Spleen (tissue), 11 donors: ENCODE measurements at regions not wholly inside any gene's neighbourhood (a gene's known extent, or its start where the extent isn't known, plus 50 kb on each side); places are given as distances from the start of the nearest gene placed in this dataset.
"Not testable (repeated sequence)": the region's sequence is repeated elsewhere in the genome, so short reads cannot be mapped to it uniquely, and the experiment has no call there.

Experiments
- DNase-seq: peaks from one replicate; pipeline ENCODE4 v3.0.0-alpha.2; 2020
- H3K27ac ChIP-seq, 8 donors: fragments of 200-600 bp; sonication (generic) in 7 of 8; 1 replicate in 4 of 8; 2 replicates in 4 of 8; pipeline versions ENCODE4 v1.5.0 to v1.8.0; 2016 to 2021; ENCODE audit warnings: inconsistent platforms in 4 of 8, mild to moderate bottlenecking in 4 of 8, moderate library complexity in 1 of 8
- H3K27me3 ChIP-seq, 7 donors: fragments of 200-600 bp; sonication (generic) in 6 of 7; replicated peaks in 1 of 7; 1 replicate in 4 of 7; 2 replicates in 3 of 7; pipeline versions ENCODE4 v1.5.0 to v1.8.0; 2016 to 2021; ENCODE audit warnings: inconsistent platforms in 3 of 7, mild to moderate bottlenecking in 1 of 7
- H3K36me3 ChIP-seq, 6 donors: fragments of 200-600 bp; sonication (generic) in 5 of 6; 1 replicate in 4 of 6; 2 replicates in 2 of 6; pipeline versions ENCODE4 v1.5.0 to v1.8.0; 2016 to 2021; ENCODE audit warnings: inconsistent platforms in 2 of 6
- H3K4me1 ChIP-seq, 6 donors: fragments of 200-600 bp; sonication (generic) in 5 of 6; 1 replicate in 3 of 6; 2 replicates in 3 of 6; pipeline versions ENCODE4 v1.5.0 to v1.8.0; 2016 to 2021; ENCODE audit warnings: inconsistent platforms in 3 of 6
- H3K4me3 ChIP-seq, 8 donors: fragments of 200-600 bp; sonication (generic) in 7 of 8; 1 replicate in 4 of 8; 2 replicates in 4 of 8; pipeline versions ENCODE4 v1.5.0 to v1.8.0; 2016 to 2021; ENCODE audit warnings: inconsistent platforms in 4 of 8, mild to moderate bottlenecking in 4 of 8, moderate library complexity in 2 of 8
- H3K9me3 ChIP-seq, 8 donors: fragments of 200-600 bp; sonication (generic) in 7 of 8; 1 replicate in 4 of 8; 2 replicates in 4 of 8; pipeline versions ENCODE4 v1.5.0 to v1.8.0; 2016 to 2021; ENCODE audit warnings: inconsistent platforms in 4 of 8
- CTCF ChIP-seq, 11 experiments: fragments of 200-600 bp in 7 of 11; fragments of 450-650 bp in 4 of 11; sonication (generic) in 4 of 11; IDR thresholded peaks in 8 of 11; conservative IDR thresholded peaks in 3 of 11; 1 replicate in 7 of 11; 2 replicates in 4 of 11; pipeline versions ENCODE4 v1.4.0 to v1.8.0; 2016 to 2021; ENCODE audit warnings: antibody characterized with exemption in 11 of 11, inconsistent platforms in 4 of 11, mild to moderate bottlenecking in 1 of 11
- POLR2A ChIP-seq, 3 donors: fragments of 450-650 bp; IDR thresholded peaks; one replicate each; pipeline ENCODE4 v1.5.1; 2017; ENCODE audit warnings: antibody characterized with exemption in 3 of 3, mild to moderate bottlenecking in 1 of 3
- POLR2AphosphoS5 ChIP-seq, 3 donors: sonication (generic); formaldehyde crosslinking; IDR thresholded peaks; one replicate each; pipeline ENCODE4 v1.5.1; 2017; ENCODE audit warnings: antibody characterized with exemption in 3 of 3
- WGBS, 5 donors: extraction: QIAGEN DNeasy Blood & Tissue Kit in 3 of 5; methylation state at CpG; one replicate each; pipeline versions ENCODE4 v1.1.5 to v1.1.7; 2013 to 2018; 5-methylcytosine and 5-hydroxymethylcytosine counted together
- intact Hi-C: fragments of 100-400 bp; cut with DNase I; formaldehyde crosslinking; loops from one replicate; pipeline ENCODE4 v1.15.0; 2023; ENCODE audit warnings: low total_unique reads
- donor health status: healthy with polysubstance abuse.
- donor health status: DM: no; HTN: no; CAD: no; lungs with moderate emphysema.
- donor health status: DM: no; HTN: no; CAD: no.
- donor health status: Bipolar disorder and iron deficiency.
- donor health status: healthy.
- donor health status: DM: no; HTN: no; CAD: no.
- donor health status: DM: yes; HTN: yes; CAD: no.

GRCh38 chr16:86258713-86259112 lies 251.6 kb upstream of the FOXF1 start:
- H3K27ac ChIP-seq, result no peak overlapping the region

GRCh38 chr16:86259499-86259898 lies 250.8 kb upstream of the FOXF1 start:
- 31 to 50% (median 47%) methylated on average over 4 of the region's 4 CpGs for WGBS, 5 donors
- H3K27ac ChIP-seq, result no peak overlapping the region
- intact Hi-C loops, result no loop called here
- no peaks in the 10 kb centered on the region for H3K36me3 ChIP-seq
- DNase-seq, result no peak
- TF ChIP-seq CTCF (IDR thresholded peaks at IDR 0.05 in 8 of 11, conservative IDR thresholded peaks at IDR 0.05 in 3 of 11), result no peak
- no peak for TF ChIP-seq POLR2AphosphoS5 (IDR thresholded peaks at IDR 0.05)
- no peak for TF ChIP-seq POLR2A (IDR thresholded peaks at IDR 0.05)
- peaks cover 0 to 26% (median 19%) of the 10 kb centered on the region in 8 donors for H3K9me3 ChIP-seq
- no peaks in the 10 kb centered on the region for H3K4me1 ChIP-seq
- H3K27me3 ChIP-seq, result peaks cover 0 to 54% (median 0%) of the 10 kb centered on the region in 7 donors
- no peak overlapping the region for H3K4me3 ChIP-seq

More at GRCh38 chr16:86258713-86259112, 251.6 kb upstream of the FOXF1 start:
- intact Hi-C loops, result no loop called here
- H3K27me3 ChIP-seq, result peaks cover 0 to 54% (median 0%) of the 10 kb centered on the region in 7 donors
- no peak for DNase-seq
- 60 to 70% (median 62%) methylated on average over 3 of the region's 3 CpGs for WGBS, 5 donors
- H3K36me3 ChIP-seq, result no peaks in the 10 kb centered on the region
- H3K4me1 ChIP-seq, result no peaks in the 10 kb centered on the region
- H3K9me3 ChIP-seq, result peaks cover 0 to 26% (median 19%) of the 10 kb centered on the region in 8 donors
- H3K4me3 ChIP-seq, result no peak overlapping the region
- no peak for TF ChIP-seq CTCF (IDR thresholded peaks at IDR 0.05 in 8 of 11, conservative IDR thresholded peaks at IDR 0.05 in 3 of 11)
- TF ChIP-seq POLR2A (IDR thresholded peaks at IDR 0.05), result no peak
- no peak for TF ChIP-seq POLR2AphosphoS5 (IDR thresholded peaks at IDR 0.05)

GRCh38 chr16:86261379-86261778 lies 248.9 kb upstream of the FOXF1 start:
- WGBS, 5 donors, result 70 to 88% (median 75%) methylated on average over 2 of the region's 2 CpGs
- DNase-seq, result no peak
- intact Hi-C loops, result no loop called here
- Histone ChIP-seq H3K4me1 (no peaks in the 10 kb centered on the region), H3K27ac (no peak overlapping the region), H3K9me3 (peaks cover 0 to 7% (median 3%) of the 10 kb centered on the region in 8 donors), H3K36me3 (no peaks in the 10 kb centered on the region), H3K27me3 (peaks cover 0 to 52% (median 0%) of the 10 kb centered on the region in 7 donors), H3K4me3 (no peak overlapping the region)
- TF ChIP-seq CTCF (IDR thresholded peaks at IDR 0.05 in 8 of 11, conservative IDR thresholded peaks at IDR 0.05 in 3 of 11), result no peak
- no peak for TF ChIP-seq POLR2AphosphoS5 (IDR thresholded peaks at IDR 0.05)
- TF ChIP-seq POLR2A (IDR thresholded peaks at IDR 0.05), result no peak

GRCh38 chr16:86267657-86268056 lies 242.7 kb upstream of the FOXF1 start:
- H3K9me3 ChIP-seq, H3K4me1 ChIP-seq, intact Hi-C loops, H3K4me3 ChIP-seq, H3K27ac ChIP-seq, H3K27me3 ChIP-seq, H3K36me3 ChIP-seq, DNase-seq: not testable (repeated sequence)
- WGBS, 5 donors, result 81 to 95% (median 88%) methylated on average over 2 to 3 of the region's 3 CpGs

GRCh38 chr16:86270696-86271095 lies 239.6 kb upstream of the FOXF1 start:
- H3K9me3 ChIP-seq, result peaks cover 0 to 11% (median 1%) of the 10 kb centered on the region in 8 donors
- TF ChIP-seq POLR2A (IDR thresholded peaks at IDR 0.05) (no peak), CTCF (IDR thresholded peaks at IDR 0.05 in 8 of 11, conservative IDR thresholded peaks at IDR 0.05 in 3 of 11) (no peak), POLR2AphosphoS5 (IDR thresholded peaks at IDR 0.05) (no peak)
- WGBS, 5 donors, result 38 to 53% (median 48%) methylated on average over 6 to 7 of the region's 7 CpGs
- no peaks in the 10 kb centered on the region for H3K36me3 ChIP-seq
- no peaks in the 10 kb centered on the region for H3K4me1 ChIP-seq
- intact Hi-C loops, result no loop called here
- DNase-seq, result no peak
- H3K27me3 ChIP-seq, result peaks cover 0 to 32% (median 0%) of the 10 kb centered on the region in 7 donors
- H3K4me3 ChIP-seq, result no peak overlapping the region
- H3K27ac ChIP-seq, result no peak overlapping the region
